ES-I3 (cell line): ENCODE measurements at regions not wholly inside any gene's neighbourhood (a gene's known extent, or its start where the extent isn't known, plus 50 kb on each side); places are given as distances from the start of the nearest gene placed in this dataset.
"Not testable (repeated sequence)": the region's sequence is repeated elsewhere in the genome, so short reads cannot be mapped to it uniquely, and the experiment has no call there.

Source experiments
- H3K36me3 ChIP-seq: 2 replicates; pipeline ENCODE4 v1.6.1; 2013; ENCODE audit warnings: mild to moderate bottlenecking, low read length, control low read depth, moderate library complexity; ENCODE audit not compliant: insufficient read depth
- H3K4me1 ChIP-seq: 2 replicates; pipeline ENCODE4 v1.6.1; 2013; ENCODE audit warnings: mild to moderate bottlenecking, control low read depth, low read length; ENCODE audit not compliant: insufficient read depth
- H3K9ac ChIP-seq: 2 replicates; pipeline ENCODE4 v1.6.1; 2013; ENCODE audit warnings: low read depth, mild to moderate bottlenecking, low read length, moderate library complexity
- H3K9me3 ChIP-seq: 2 replicates; pipeline ENCODE4 v1.6.1; 2013; ENCODE audit warnings: mild to moderate bottlenecking, low read length, moderate library complexity; ENCODE audit not compliant: control insufficient read depth, insufficient read depth

DNA sequence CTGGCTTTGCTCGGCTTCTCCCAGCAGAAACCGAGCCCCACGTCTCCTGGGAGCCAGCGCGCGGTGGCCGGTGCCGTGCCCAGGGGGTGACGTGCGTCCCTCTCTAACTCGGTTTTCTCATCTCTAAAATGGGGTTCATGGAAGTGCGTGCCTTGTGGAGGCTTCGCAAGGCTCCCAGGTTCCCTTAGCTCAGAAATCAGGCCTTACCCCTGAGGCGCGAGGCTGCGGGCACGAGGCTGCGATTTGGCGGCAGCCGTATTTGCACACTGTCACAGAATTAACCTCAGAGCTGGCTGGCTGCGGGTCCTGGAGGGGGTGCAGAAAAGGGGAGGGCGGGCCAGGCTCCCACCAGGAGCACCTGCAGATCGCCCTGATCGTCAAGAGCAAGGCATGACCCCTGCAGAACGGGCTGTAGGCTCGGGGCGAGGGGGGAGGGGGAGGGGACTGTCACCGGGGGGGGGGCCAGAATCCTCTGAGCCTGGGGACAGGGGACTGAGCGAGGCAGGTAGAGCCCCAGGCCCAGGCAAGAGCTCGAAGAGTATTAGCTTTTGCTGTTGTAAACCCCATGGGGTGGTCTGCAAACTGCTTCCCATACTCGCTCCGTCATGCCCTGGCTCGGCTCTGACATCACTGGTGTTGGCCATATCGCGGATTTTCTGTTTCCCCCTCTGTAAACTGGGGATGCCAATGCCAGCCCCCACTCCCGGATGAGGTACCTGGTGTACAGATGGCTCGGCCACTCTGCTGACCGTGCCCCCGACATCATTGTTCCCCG is 62.2 kb downstream of the CCNE1 start:
- Histone ChIP-seq H3K9me3 (no peaks in the 10 kb centered on the region), H3K4me1 (no peaks in the 10 kb centered on the region), H3K36me3 (no peaks in the 10 kb centered on the region), H3K9ac (peak overlapping the region; percentile 66; the same call in 1 of the 2 replicates)

DNA sequence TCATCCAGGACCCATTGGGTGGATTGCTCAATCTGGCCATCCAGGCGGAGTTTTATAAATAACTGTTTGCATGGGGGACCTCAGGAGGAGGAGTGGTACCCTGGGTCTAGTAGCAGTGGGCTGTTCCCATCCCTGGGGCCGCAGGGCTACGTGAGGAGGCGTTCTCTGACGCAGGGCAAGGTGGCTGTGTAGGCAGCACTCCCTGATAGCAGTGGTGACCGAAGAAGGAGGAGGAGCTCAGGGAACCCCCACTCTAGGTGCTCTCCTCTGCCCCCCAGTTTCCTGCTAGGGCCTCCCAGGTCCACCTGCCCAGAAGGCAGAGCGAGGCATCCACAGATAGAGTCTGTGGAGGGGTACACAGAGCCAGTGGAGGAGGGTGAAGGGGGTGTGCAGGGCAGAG is 64.1 kb downstream of the CCNE1 start:
- no peaks in the 10 kb centered on the region for H3K36me3 ChIP-seq
- H3K9me3 ChIP-seq: no peaks in the 10 kb centered on the region
- no peak overlapping the region for H3K9ac ChIP-seq
- H3K4me1 ChIP-seq: no peaks in the 10 kb centered on the region

DNA sequence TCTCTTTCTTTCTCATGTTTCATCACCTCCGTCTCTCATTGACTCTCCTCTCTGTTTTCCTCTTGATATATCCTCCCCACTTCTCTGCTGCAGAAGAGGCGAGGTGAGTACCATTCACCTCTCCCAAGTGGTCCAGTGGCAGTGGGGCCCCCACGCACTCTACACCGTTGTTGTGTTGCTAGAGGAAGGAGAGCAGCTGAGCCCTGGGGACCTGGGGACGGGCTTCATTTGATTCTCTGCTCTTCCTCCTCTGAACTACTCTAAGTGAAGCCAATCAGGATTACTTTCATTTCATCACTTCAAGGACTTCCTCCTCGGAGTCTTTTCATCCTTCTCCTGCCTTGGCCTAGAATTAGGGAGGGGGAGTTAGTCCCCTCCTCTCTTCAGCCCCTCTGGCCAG is 64.6 kb downstream of the CCNE1 start:
- Histone ChIP-seq H3K36me3 (no peaks in the 10 kb centered on the region), H3K4me1 (no peaks in the 10 kb centered on the region), H3K9ac (no peak overlapping the region), H3K9me3 (no peaks in the 10 kb centered on the region)

DNA sequence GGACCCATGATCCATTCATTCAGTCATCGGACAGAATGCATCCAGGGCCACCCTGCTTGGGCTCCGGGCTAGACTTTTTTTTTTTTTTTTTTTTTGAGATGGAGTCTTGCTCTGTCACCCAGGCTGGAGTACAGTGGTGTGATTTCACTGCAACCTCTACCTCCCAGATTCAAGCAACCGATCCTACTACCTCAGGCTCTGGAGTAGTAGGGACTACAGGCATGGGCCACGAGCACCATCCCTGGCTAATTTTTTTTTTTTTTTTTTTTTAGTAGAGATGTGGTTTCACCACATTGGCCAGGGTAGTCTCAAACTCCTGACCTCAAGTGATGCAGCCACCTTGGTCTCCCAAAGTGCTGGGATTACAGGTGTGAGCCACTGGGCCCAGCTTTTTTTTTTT is 65.1 kb downstream of the CCNE1 start:
- not testable (repeated sequence) for H3K9ac ChIP-seq, H3K9me3 ChIP-seq, H3K4me1 ChIP-seq, H3K36me3 ChIP-seq

DNA sequence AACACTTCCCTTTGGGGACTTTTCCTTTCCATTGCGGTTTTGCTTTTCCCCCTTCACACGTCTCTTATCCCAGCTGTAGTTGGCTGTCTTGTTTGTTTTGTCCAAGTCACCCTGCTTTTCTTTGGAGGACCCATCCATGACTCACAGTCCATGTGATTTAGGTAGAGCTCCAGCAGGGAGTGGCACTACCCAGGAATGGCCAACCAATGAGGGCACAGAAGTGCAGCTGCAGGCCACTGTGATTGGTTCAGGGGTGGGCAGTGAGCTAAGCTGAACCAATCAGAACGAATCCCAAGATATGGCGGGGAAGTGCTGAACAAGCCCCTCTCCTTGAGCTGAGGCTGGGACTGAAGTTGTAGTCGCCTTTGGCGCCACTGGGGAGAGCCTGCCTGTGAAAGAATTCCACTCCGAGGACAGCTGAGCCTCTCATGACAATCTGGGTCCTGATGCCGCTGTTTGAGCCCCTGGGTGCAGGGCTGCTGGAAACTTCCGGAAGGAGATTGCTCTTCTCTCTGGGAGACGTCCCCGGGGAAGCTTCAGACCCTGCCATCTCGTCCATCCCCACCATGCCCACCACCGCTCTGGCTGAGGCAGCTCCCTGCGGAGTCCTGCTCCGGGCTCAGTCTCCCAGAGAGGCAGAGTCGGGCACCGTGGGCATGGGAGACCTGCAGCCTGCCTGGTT is 62.9 kb upstream of the URI1 start:
- no peak overlapping the region; the same call in 1 of the 2 replicates for H3K9ac ChIP-seq
- peaks cover 6% of the 10 kb centered on the region; the same call in 1 of the 2 replicates for H3K4me1 ChIP-seq
- no peaks in the 10 kb centered on the region for H3K36me3 ChIP-seq
- H3K9me3 ChIP-seq: no peaks in the 10 kb centered on the region

DNA sequence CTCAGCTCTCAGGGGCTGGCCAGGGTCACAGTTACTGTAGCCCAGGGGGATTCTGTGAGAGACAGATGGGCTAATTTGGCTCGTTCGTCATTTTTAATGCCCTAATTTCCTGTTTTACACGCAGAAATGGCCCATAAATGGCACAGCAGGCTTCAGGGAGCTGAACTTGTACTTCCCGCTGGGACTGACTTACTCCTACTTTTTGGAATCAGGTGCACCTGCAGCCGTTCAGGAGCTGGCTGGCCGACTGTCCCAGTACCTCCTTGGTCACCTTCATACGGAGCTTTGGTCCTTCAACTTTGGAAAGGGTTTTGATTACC is 62.4 kb upstream of the URI1 start:
- H3K4me1 ChIP-seq: peaks cover 6% of the 10 kb centered on the region; the same call in 1 of the 2 replicates
- H3K9ac ChIP-seq: no peak overlapping the region; the same call in 1 of the 2 replicates
- no peaks in the 10 kb centered on the region for H3K9me3 ChIP-seq
- no peaks in the 10 kb centered on the region for H3K36me3 ChIP-seq

DNA sequence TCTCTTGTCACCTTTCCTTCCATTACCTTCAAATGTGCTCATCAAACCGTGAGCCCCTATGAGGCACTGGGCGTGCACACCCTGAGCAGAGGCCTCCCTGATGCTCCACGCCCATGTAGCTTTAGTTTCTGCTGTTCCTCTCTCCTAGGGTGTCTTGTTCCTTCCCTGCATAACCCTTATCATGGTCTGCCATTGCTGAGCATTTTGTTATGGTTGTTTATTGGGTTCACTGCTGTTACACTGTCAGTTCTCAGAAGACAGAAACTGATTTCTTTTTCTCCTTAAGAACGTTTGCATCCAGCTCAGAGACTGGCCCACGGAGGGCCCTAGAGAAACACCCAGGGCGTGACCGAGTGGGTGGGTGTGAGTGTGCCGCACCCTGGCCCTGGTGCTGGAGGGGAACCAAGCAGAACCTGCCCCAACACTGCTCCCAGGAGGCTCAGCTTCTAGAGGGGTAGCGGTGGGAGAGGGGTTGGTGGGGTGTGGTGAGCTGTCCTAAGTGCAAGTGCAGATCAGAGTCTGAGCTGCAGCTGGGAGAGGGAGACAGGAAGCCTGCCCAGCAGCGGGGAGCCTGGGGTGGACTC is 61.4 kb upstream of the URI1 start:
- H3K9ac ChIP-seq: no peak overlapping the region
- H3K36me3 ChIP-seq: no peaks in the 10 kb centered on the region
- no peaks in the 10 kb centered on the region for H3K9me3 ChIP-seq
- peaks cover 6% of the 10 kb centered on the region; the same call in 1 of the 2 replicates for H3K4me1 ChIP-seq

DNA sequence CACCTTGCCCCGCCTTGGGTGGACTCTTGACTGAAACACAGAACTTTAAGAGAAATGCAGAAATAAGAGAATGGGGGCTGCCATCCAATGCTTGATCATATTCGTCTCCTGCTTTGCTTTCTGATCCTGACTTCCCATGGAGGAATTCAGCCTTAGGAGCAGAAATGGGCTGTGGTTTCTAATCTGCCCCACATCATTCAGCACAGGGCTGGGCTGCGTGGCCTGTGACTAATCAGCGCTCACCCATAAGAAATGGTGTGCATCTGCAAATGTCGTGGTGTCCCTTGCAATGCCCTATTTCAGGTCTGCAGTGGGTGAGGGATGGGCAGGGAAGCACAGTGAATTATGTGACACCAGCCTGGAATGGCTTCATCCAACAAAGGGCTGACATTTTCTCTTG is 60.7 kb upstream of the URI1 start:
- Histone ChIP-seq H3K9ac (no peak overlapping the region), H3K4me1 (peaks cover 6% of the 10 kb centered on the region; the same call in 1 of the 2 replicates), H3K36me3 (no peaks in the 10 kb centered on the region), H3K9me3 (no peaks in the 10 kb centered on the region)

DNA sequence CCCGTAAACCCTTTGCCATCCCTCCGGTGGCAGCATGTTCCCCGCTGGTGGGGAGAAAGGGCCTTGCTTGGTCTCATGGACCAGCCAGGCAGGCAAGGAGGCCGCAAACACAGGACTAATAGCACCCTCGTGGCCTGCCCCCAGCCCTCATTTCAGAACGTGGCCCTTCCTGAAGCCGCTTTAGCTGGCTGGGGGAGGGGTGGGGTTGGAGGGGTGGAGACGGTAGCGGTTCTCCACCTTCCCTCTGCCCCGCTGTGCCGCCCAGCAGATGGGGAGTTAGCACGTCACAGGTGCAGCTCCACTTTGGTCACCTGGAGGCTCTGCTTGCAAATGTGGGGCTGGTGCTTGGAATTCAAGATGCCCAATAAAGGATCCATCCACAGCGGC is 59.3 kb upstream of the URI1 start:
- H3K9me3 ChIP-seq: no peaks in the 10 kb centered on the region
- H3K9ac ChIP-seq: no peak overlapping the region
- no peaks in the 10 kb centered on the region for H3K36me3 ChIP-seq
- peaks cover 6% of the 10 kb centered on the region; the same call in 1 of the 2 replicates for H3K4me1 ChIP-seq

DNA sequence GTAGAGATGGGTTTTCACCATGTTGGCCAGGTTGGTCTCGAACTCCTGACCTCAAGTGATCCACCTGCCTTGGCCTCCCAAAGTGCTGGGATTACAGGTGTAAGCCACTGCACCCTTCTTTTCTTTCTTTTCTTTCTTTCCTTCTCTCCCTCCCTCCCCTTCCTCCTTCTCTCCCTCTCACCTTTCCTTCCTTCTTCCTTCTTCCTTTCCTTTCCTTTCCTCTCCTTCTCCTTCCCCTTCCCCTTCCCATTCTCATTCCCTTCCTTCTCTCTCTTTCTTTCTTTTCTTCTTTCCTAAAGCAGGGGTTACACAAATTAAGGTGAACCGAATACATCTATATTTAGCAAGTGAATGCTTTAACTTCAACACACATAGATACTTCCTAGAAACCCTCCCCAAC is 58.0 kb upstream of the URI1 start:
- Histone ChIP-seq H3K9me3 (no peaks in the 10 kb centered on the region), H3K9ac (no peak overlapping the region)

DNA sequence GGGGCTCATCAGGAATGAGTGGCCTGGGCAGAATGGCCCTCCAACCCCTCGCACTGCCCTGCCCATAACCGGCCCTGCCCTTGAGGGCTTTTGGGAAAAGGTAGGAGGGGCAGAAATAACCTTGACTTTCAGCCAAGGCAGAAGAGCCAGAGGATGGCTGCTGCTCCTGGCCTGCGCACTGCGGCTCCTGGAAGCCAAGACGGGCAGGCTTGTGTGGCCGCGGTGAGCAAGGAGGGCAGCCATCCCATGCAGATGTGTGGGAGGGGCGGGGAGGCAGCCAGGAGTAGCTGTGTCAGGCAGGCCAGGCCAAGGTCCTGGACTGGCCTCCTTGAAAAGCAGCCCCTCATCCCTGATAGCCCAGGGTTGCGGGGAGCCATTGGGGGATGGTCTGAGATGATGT is 57.6 kb upstream of the URI1 start:
- peaks cover 6% of the 10 kb centered on the region; the same call in 1 of the 2 replicates for H3K4me1 ChIP-seq
- no peaks in the 10 kb centered on the region for H3K36me3 ChIP-seq
- no peak overlapping the region for H3K9ac ChIP-seq
- no peaks in the 10 kb centered on the region for H3K9me3 ChIP-seq

More for the DNA sequence above, 58.0 kb upstream of the URI1 start:
- Histone ChIP-seq H3K4me1 (peaks cover 6% of the 10 kb centered on the region; the same call in 1 of the 2 replicates), H3K36me3 (no peaks in the 10 kb centered on the region)

DNA sequence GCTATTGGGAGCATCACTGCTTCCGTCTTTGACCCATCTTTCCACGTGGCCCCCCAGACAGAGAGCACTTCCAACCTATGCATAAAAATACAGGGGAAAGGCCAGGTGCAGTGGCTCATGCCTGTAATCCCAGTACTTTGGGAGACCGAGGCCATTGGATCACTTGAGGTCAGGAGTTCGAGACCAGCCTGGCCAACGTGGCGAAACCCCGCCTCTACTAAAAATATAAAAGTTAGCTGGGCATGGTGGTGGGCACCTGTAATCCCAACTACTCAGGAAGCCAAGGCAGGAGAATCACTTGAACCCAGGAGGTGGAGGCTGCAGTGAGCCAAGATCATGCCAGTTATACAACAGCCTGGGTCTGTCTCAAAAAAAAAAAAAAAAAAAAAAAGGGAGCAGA is 55.9 kb upstream of the URI1 start:
- not testable (repeated sequence) for H3K9ac ChIP-seq, H3K9me3 ChIP-seq, H3K4me1 ChIP-seq, H3K36me3 ChIP-seq

DNA sequence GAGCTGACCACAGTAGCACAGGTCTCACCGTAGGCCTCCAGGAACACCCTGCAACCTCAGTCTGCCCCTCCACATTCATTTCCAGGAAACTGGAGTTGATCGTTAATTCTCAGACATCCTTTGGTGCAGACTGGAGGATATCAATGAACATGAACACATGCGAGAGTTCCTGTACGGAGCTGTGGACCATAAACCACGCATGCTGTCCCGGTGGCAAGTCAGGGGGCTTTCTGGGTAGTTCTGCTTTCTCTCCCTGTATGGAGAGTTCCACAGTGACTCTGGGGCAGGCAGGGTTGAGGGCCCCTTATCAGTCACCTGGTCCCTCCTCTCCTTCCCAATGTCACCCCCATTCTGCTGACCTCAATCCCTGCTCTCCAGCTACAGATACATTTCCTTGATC is 55.5 kb upstream of the URI1 start:
- Histone ChIP-seq H3K9ac (no peak overlapping the region), H3K4me1 (peaks cover 6% of the 10 kb centered on the region; the same call in 1 of the 2 replicates), H3K36me3 (no peaks in the 10 kb centered on the region), H3K9me3 (no peaks in the 10 kb centered on the region)

DNA sequence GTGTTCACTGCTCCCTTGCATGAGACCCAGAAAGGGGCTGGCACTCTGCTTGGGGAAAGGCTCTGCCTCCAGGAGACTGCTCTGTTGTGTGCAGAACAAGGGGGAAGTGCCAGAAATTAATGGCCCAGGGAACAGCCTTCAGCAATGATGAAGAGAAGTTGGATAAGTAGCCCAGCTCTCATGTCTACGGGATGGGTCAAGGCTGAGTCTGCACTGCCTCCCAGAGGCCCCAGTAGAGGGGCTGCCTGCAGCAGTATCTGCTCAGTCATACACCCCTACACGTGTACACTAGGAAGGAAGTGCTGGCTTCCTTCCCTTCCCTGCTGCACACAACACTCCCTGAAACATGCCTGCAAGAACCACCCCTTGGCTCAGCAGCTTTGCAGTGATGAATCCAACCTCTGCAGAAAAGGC is 54.6 kb upstream of the URI1 start:
- Histone ChIP-seq H3K9me3 (no peaks in the 10 kb centered on the region), H3K9ac (no peak overlapping the region), H3K36me3 (no peaks in the 10 kb centered on the region), H3K4me1 (peaks cover 2% of the 10 kb centered on the region; the same call in 1 of the 2 replicates)

DNA sequence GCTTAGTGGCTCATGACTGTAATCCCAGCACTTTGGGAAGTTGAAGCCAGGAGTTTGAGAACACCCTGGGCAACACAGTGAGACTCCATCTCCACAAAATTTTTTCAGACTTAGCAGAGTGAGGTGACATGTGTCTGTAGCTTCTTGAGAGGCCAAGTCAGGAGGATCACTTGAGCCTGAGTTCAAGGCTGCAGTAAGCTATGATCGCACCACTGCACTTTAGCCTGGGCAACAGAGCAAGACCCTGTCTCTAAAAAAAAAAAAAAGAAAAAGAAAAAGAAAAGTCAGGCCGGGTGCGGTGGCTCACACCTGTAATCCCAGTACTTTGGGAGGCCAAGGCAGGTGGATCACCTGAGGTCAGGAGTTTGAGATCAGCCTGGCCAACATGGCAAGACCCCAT is 54.0 kb upstream of the URI1 start:
- not testable (repeated sequence) for H3K4me1 ChIP-seq, H3K9ac ChIP-seq, H3K9me3 ChIP-seq, H3K36me3 ChIP-seq
